ENCODE measurements at regions not wholly inside any gene's neighbourhood (a gene's known extent, or its start where the extent isn't known, plus 50 kb on each side); places are given as distances from the start of the nearest gene placed in this dataset.
"Not testable (repeated sequence)": the region's sequence is repeated elsewhere in the genome, so short reads cannot be mapped to it uniquely, and the experiment has no call there.

DNA sequence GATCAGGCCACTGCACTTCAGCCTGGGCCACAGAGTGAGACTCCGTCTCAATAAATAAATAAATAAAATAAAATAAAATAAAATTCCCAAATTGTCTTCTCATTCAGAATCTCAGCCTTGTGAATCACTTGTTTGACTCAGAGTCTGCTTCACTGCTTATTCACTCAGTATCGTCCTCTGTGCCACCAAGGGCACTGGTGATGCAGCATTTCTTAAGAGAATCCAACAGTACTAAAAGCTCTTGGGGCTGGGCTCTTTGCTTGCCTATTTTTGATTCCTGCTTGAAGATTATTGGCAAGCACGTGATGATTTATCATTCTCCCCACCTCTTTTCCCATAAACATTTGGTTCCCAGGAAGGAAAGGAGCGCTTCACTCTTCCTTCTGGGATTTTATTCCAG is 54.8 kb upstream of the HMGB1 start:
- no peak for DNase-seq (ENCODE audit: low read depth, low spot score)
- no peak overlapping the region for H3K4me3 ChIP-seq (ENCODE audit: low read length)

DNA sequence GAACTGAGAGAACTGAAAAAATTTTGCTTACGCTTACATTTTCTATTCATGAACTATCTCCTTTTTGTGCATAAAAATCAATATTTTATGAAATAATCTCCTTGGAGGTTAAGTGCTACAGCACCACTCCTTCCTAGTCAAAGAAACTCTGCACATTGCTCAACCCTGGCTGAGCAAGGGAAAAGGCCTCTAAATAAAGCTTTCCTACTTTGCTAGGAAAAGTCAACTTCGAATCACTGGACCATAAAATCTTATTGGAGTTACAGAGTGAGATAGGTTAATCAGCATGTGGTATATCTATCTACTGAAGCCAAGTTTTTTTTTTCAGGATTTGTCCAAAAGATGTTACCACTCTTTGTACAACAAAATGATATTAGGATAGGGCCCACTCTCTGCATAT is 57.5 kb upstream of the HMGB1 start:
- no peak for DNase-seq (ENCODE audit: low read depth, low spot score)
- H3K4me3 ChIP-seq (ENCODE audit: low read length) = no peak overlapping the region

DNA sequence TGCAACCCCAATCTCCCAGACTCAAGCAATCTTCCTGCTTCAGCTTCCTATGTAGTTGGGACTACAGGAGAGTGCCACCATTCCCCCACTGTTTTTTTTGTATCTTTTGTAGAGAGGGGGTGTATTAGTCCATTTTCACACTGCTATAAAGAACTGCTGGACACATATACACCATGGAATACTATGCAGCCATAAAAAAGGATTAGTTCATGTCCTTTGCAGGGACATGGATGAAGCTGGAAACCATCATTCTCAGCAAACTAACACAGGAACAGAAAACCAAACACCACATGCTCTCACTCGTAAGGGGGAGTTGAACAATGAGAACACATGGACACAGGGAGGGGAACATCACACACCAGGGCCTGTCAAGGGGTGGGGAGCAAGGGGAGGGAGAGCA is 58.1 kb upstream of the HMGB1 start:
- DNase-seq (ENCODE audit: low read depth, low spot score); H3K4me3 ChIP-seq (ENCODE audit: low read length): not testable (repeated sequence)

DNA sequence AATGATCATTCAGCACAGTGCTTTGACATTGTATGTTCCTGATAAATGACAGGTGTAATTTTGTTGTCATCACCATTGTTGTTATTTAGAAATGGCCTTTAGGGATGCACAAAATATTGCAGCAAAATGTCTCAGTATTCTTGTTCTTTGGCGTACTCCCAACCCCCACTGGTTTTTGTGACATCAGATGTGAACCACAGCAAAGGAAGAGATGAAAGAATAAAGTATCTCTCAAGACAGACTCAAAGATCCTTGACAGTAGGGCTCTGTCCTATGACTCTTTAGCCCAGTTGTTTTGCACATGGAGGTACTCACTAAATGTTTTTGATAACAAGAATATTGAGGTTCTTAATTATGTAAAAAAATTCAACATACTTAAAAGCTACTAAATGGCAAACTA is 59.5 kb upstream of the HMGB1 start:
- peak; percentile 67 for DNase-seq (ENCODE audit: low read depth, low spot score)
- not testable (repeated sequence) for H3K4me3 ChIP-seq (ENCODE audit: low read length)

DNA sequence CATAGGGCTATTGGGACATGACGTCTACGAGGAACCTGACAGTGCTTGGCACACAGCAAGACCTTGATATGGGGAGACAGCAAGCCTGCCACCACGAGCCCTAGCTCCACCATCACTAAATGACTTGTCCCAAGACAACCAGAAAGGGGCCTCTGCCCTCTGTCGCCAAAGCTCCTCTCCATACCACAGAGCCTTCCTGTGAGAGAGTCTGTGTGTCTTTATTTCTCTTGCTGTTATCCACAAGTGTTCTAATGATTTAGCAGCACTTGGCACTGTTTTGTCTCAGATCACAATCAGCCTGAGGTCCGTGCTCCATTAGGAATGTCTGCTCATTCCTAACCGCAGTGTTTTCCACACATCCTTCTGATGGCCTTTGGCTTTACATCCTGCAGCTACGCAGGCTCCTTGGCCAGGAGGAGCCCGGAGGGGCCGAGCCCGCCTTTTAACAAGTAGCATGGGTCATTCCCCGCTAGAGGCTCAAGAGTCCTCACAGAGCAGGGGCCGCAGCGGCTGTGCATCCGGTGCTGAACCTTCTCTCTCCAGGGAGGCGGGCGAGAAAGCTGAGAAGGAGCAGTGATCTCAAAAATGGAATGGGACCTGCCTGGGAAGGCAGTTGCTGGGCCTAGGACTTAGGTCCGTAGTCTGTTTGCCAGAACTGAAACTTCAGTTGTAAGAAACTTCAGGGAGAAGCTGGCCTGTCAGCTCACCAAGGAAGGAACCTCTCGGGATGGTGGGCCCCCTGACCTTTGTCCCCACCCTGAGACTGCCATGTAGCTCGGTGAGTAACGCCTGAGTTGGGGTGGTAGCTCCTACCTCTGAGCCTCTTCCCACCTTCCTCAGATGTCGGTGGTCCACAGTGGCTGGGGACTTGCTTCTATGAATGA is 61.1 kb upstream of the HMGB1 start:
- no peak for DNase-seq (ENCODE audit: low read depth, low spot score)
- no peak overlapping the region for H3K4me3 ChIP-seq (ENCODE audit: low read length)

DNA sequence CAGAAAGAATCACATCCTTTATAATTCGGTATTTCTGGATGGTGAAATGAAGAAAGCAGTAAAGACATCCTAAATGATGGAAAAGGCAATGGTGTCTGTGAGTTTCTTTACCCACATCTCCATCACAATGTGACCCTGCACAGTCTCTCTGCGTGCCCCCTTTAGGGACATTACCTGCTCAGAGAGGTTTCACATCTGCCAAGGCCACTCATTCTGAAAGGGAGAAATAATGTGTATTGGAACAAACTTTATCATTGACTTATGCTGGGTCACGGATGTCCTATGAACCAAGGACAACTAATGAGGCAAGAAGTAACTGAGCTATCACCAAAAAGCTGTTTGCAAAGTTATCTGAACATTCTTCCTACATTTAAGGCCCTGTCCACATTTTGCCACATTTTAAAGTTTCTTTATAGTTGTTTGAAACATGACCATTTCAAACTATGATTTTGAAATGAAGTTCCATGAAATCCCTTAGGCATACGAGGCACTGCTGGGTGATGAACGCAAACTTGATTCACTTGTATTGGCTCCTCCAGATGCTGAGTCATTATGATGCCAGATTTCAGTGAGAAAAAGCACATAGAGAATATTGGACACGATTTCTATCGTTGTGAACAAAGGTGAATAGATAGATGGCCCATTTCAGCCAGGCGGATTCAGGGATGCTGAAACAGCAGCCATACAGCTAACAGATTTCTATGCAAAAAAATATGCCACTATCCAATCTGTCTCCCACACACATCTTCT is 63.5 kb upstream of the HMGB1 start:
- DNase-seq (ENCODE audit: low read depth, low spot score) = no peak
- no peak overlapping the region for H3K4me3 ChIP-seq (ENCODE audit: low read length)

DNA sequence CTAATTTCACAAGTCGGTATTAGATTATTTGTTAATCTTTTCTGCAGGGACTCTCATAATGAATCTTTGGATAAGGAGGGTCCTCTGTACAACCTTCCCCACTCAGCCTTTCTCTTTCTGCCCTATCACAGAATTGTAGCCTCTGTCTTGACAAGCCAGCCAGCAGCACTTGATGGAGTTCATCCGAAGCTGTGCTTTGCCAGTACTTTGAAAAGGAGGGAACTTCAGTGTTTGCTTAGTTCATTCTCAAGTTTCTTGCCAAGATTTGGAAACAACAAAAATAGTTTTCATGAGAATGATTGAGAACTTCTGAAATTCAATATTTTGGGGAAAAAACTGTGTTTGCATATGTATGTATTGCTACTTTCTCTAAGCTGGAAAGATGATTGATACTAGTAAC is 69.3 kb upstream of the HMGB1 start:
- no peak for DNase-seq (ENCODE audit: low read depth, low spot score)
- H3K4me3 ChIP-seq (ENCODE audit: low read length) = no peak overlapping the region

DNA sequence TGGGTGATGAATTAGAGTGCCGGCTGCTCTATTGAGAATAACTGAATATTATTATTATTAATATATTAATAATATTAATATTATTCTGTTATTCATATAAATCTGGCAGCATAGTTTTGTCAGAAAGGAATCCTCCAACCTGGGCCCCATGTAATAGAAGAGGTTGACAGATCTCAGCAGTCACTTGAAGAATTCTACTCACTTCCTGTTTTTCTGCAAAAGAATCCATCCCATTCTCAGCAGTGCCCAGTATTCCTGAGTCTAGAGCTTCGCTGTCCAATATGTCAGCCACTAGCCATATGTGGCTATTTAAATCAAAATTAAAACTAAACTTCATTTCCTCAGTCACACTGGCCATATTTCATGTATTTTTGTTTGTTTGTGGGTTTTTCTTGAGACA is 72.4 kb upstream of the USPL1 start:
- DNase-seq (ENCODE audit: low read depth, low spot score) = no peak
- H3K4me3 ChIP-seq (ENCODE audit: low read length) = no peak overlapping the region

DNA sequence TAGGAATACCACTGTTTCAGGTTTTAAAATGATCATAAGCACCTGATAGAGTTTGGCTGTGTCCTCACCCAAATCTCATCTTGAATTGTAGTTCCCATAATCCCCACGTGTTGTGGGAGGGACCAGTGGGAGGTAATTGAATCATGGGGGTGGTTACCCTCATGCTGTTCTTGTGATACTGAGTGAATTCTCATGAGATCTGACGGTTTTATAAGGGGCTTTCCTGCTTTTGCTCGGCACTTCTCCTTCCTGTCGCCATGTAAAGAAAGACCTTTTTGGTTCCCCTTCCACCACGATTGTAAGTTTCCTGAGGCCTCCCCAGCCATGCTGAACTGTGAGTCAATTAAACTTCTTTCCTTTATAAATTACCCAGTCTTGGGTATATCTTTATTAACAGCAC is 69.7 kb upstream of the USPL1 start:
- DNase-seq (ENCODE audit: low read depth, low spot score); H3K4me3 ChIP-seq (ENCODE audit: low read length): not testable (repeated sequence)

DNA sequence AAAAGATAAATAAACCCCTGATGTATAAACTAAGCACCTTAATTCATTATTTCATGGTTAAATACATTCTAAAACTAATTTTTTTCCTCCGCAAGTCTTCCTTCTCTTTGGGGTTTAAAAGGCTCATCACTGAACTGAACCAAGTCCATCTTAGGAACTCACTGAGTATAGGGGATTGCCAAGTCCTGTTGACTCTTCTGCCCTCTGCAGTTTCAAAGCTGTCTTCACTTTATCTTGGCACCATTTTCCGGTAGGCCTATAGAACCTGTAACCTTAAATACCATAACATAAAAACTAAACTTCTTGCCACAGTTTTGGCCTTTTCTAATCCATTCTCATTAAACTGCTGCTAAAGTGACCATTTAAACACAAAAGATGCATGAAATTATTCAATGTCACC is 66.5 kb upstream of the USPL1 start:
- DNase-seq (ENCODE audit: low read depth, low spot score) = peak; percentile 68
- no peak overlapping the region for H3K4me3 ChIP-seq (ENCODE audit: low read length)

DNA sequence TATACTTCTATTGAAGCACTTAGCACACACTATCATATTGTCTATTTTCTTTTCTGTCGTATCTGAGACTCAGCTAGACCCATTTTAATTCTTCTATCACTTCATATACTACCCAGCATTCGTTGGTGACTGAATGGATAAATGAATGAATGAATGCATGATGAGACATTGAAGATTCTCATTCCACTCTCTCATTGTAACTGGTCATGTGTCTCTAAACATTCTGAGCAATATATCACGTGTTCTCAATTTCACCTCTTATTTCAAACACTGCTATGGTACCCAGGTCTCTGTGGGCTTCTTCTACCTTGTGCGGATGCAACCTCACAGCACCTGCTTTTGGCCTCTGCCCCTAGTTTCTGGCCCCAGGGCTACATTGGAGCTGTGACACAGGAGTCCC is 65.2 kb upstream of the USPL1 start:
- no peak for DNase-seq (ENCODE audit: low read depth, low spot score)
- H3K4me3 ChIP-seq (ENCODE audit: low read length) = no peak overlapping the region

DNA sequence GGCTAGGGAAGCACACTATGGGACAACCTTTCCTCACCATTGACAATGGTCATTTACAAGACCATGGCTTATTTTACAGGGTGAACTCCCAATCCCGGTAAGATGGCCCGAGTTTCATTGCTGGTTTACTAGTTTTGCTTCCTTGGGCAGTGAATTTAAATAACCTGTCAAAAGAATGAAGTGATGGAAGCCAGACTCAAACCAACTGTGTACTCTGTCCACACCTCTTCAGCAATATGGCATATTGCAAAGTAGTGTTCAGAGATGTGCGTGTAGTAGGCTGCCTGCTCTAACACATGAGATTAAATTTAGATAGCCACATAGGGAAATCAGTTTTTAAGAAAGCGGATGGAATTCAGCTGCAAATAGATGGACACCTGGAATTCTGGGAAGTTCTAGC is 58.4 kb upstream of the USPL1 start:
- no peak for DNase-seq (ENCODE audit: low read depth, low spot score)
- no peak overlapping the region for H3K4me3 ChIP-seq (ENCODE audit: low read length)

DNA sequence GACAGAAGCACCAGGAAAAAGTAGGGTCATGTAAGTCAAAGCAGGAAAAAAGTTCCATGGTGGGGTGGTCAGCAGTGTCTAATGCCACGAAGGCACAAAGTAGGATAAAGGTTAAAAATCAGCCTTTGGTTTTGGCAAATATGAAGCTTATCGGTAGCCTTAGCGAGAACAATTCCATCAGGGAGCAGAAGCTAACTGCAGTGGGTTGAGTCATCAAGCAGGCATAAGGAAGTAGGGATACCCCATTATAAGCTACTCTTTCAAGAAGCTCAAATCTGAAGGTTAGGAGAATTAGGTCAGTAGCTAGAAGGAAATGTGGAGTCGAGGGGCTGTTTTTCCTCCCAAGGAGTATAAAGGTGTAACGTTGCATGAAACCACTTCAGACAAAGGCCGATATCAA is 57.5 kb upstream of the USPL1 start:
- DNase-seq (ENCODE audit: low read depth, low spot score) = no peak
- H3K4me3 ChIP-seq (ENCODE audit: low read length) = no peak overlapping the region

DNA sequence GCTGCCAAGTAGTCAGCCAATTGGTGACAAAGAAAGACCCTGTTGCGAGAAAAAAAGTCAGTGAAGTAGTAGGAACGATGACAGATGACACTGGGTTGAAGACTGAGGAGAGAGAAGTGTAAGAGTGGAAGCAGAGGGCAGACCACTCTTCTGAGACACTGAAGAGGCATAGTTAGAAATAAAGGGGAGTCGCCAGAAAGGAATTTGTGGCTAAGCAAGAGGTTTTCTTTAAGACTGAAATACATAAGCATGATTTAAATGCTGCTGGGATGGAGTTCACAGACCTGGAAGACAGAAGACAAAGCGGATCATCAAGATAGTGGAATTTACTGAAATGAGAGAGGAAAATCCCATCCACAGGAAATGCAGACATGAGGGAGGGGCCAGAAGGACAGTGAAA is 56.2 kb upstream of the USPL1 start:
- H3K4me3 ChIP-seq (ENCODE audit: low read length) = no peak overlapping the region
- no peak for DNase-seq (ENCODE audit: low read depth, low spot score)

DNA sequence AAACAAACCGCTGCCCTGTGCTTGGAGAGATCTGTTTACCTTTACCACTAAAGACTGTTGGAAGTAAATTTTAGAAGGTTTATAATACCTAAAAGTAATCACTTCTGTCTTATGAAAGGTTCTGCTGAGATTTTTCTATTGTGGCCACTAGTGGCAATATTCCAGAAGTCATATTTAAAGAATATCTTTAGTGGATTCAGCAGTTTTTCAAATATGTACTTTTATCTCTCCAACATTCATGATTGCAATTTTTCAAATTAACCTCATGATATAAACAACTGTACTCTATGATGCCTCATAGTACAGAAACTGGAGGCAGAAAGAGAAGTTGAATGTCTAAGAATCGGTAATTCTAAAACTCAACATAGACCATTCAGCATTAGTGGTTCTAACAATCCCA is 53.2 kb upstream of the USPL1 start:
- no peak overlapping the region for H3K4me3 ChIP-seq (ENCODE audit: low read length)
- no peak for DNase-seq (ENCODE audit: low read depth, low spot score)

DNA sequence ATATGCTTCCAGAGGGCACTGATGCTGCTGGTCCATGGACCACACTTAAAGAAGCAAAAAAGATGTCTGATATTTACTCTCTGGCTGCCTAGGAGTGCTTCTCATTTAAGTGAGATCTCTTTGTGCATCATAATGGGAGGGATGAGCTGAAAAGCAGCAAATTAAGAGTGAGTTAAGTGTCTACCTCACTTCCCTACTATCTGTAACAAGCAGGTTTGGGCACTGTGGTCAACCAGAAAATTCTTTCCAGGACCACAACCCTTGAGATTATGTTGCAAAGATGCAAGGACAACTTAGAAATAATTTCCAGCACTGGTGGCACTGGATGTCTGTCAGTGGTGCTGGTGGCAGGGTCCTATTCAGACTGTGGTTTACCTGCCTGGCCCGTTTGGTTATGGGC is 52.1 kb upstream of the USPL1 start:
- no peak overlapping the region for H3K4me3 ChIP-seq (ENCODE audit: low read length)
- no peak for DNase-seq (ENCODE audit: low read depth, low spot score)

DNA sequence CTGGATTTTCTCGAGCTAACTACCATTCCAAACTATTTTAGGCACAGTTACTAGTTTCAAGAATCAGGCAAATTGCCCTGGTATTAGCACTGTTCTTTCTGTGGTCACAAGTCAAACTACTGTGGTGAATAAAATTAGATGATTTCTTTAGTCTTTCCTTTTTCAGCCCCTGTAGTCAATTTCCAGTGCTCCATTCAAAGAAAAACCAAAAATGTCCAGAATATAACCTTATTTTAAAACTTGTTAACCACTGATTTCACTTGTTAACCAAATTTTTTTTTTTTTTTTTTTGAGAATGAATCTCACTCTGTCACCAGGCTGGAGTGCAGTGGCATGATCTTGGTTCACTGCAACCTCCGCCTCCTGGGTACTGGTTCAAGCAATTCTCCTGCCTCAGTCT is 50.6 kb upstream of the USPL1 start:
- no peak overlapping the region for H3K4me3 ChIP-seq (ENCODE audit: low read length)
- DNase-seq (ENCODE audit: low read depth, low spot score) = no peak
